HEK293 (cell line): ENCODE measurements at regions not wholly inside any gene's neighbourhood (a gene's known extent, or its start where the extent isn't known, plus 50 kb on each side); places are given as distances from the start of the nearest gene placed in this dataset.

Source experiments
- CTCF ChIA-PET: fragments of 350-600 bp; formaldehyde crosslinking; extraction: SDS; loops from one replicate; lab custom pipeline; 2021; ENCODE audit warnings: antibody characterized with exemption; lab: Yijun Ruan, JAX
- POLR2A ChIA-PET: fragments of 300-600 bp; formaldehyde crosslinking; extraction: SDS; loops from one replicate; lab custom pipeline; 2020; ENCODE audit warnings: antibody characterized with exemption, inconsistent platforms; lab: Yijun Ruan, JAX
- H3K27ac ChIP-seq: fragments of 200-500 bp; sonication (Bioruptor generic); 2 replicates; pipeline ENCODE4 v1.5.1; 2014; ENCODE audit warnings: low read depth, low read length, control low read depth, inconsistent platforms; ENCODE audit errors: extremely low read depth
- H3K36me3 ChIP-seq, 2 experiments: fragments of 200-500 bp in 1 of 2; sonication (Bioruptor generic) in 1 of 2; 1 replicate in 1 of 2; 2 replicates in 1 of 2; pipeline ENCODE4 v1.5.1; 2014 to 2017; ENCODE audit warnings: inconsistent platforms in 2 of 2, low read length in 2 of 2; ENCODE audit not compliant: control insufficient read depth in 2 of 2, insufficient read depth in 1 of 2
- H3K4me1 ChIP-seq: fragments of 200-500 bp; sonication (Bioruptor generic); 2 replicates; pipeline ENCODE4 v1.5.1; 2014; ENCODE audit warnings: mild to moderate bottlenecking, low read length, inconsistent platforms; ENCODE audit not compliant: control insufficient read depth, insufficient read depth
- H3K4me3 ChIP-seq: 2 replicates; pipeline ENCODE4 v1.5.1; 2011; ENCODE audit warnings: low read depth, mild to moderate bottlenecking, control low read depth, low read length, moderate library complexity
- H3K9me3 ChIP-seq: fragments of 200-500 bp; sonication (Bioruptor generic); 2 replicates; pipeline ENCODE4 v1.5.1; 2014; ENCODE audit warnings: low read depth, low read length, inconsistent platforms; ENCODE audit not compliant: control insufficient read depth, insufficient read depth
- PRDM4 ChIP-seq: fragments of 450-650 bp; formaldehyde crosslinking; IDR thresholded peaks from 2 replicates; pipeline ENCODE4 v1.5.1; 2017; ENCODE audit warnings: missing biosample characterization, missing genetic modification characterization
- SCRT2 ChIP-seq: fragments of 450-650 bp; formaldehyde crosslinking; IDR thresholded peaks from 2 replicates; pipeline ENCODE4 v1.5.1; 2016; ENCODE audit warnings: missing biosample characterization, missing genetic modification characterization
- YY2 ChIP-seq: fragments of 450-650 bp; formaldehyde crosslinking; IDR thresholded peaks from 2 replicates; pipeline ENCODE4 v1.5.1; 2016; ENCODE audit warnings: missing biosample characterization, missing genetic modification characterization
- ZBTB17 ChIP-seq: fragments of 450-650 bp; formaldehyde crosslinking; IDR thresholded peaks from 2 replicates; pipeline ENCODE4 v1.5.1; 2016; ENCODE audit warnings: missing biosample characterization, missing genetic modification characterization
- ZBTB8A ChIP-seq: fragments of 450-650 bp; formaldehyde crosslinking; IDR thresholded peaks from 2 replicates; pipeline ENCODE4 v1.5.1; 2016; ENCODE audit warnings: missing biosample characterization, missing genetic modification characterization
- ZEB2 ChIP-seq: fragments of 450-650 bp; formaldehyde crosslinking; IDR thresholded peaks from 2 replicates; pipeline ENCODE4 v1.5.1; 2016; ENCODE audit warnings: missing biosample characterization, missing genetic modification characterization
- ZFP3 ChIP-seq: fragments of 450-650 bp; formaldehyde crosslinking; IDR thresholded peaks from 2 replicates; pipeline ENCODE4 v1.5.1; 2016; ENCODE audit warnings: low read depth, missing biosample characterization, missing genetic modification characterization
- ZNF10 ChIP-seq: fragments of 450-650 bp; formaldehyde crosslinking; IDR thresholded peaks from 2 replicates; pipeline ENCODE4 v1.5.1; 2017; ENCODE audit warnings: missing biosample characterization, missing genetic modification characterization
- ZNF132 ChIP-seq: fragments of 450-650 bp; formaldehyde crosslinking; IDR thresholded peaks from 2 replicates; pipeline ENCODE4 v1.5.1; 2017; ENCODE audit warnings: missing biosample characterization, missing genetic modification characterization, borderline replicate concordance
- ZNF140 ChIP-seq: fragments of 450-650 bp; formaldehyde crosslinking; IDR thresholded peaks from 2 replicates; pipeline ENCODE4 v1.5.1; 2016; ENCODE audit warnings: missing biosample characterization, missing genetic modification characterization
- ZNF18 ChIP-seq: fragments of 450-650 bp; formaldehyde crosslinking; IDR thresholded peaks from 2 replicates; pipeline ENCODE4 v1.5.1; 2016; ENCODE audit warnings: missing biosample characterization, missing genetic modification characterization
- ZNF184 ChIP-seq: fragments of 450-650 bp; IDR thresholded peaks from 2 replicates; pipeline ENCODE4 v1.5.1; 2018; ENCODE audit warnings: missing biosample characterization, mild to moderate bottlenecking, missing genetic modification characterization
- ZNF394 ChIP-seq: fragments of 450-650 bp; formaldehyde crosslinking; IDR thresholded peaks from 2 replicates; pipeline ENCODE4 v1.5.1; 2016; ENCODE audit warnings: missing biosample characterization, missing genetic modification characterization, mild to moderate bottlenecking, moderate library complexity, borderline replicate concordance
- ZNF404 ChIP-seq: fragments of 450-650 bp; formaldehyde crosslinking; IDR thresholded peaks from 2 replicates; pipeline ENCODE4 v1.5.1; 2017; ENCODE audit warnings: missing biosample characterization, missing genetic modification characterization
- ZNF426 ChIP-seq: fragments of 450-650 bp; formaldehyde crosslinking; IDR thresholded peaks from 2 replicates; pipeline ENCODE4 v1.5.1; 2017; ENCODE audit warnings: missing biosample characterization, missing genetic modification characterization, mild to moderate bottlenecking, inconsistent platforms, moderate library complexity
- ZNF48 ChIP-seq: fragments of 450-650 bp; formaldehyde crosslinking; IDR thresholded peaks from 2 replicates; pipeline ENCODE4 v1.5.1; 2016; ENCODE audit warnings: missing biosample characterization, missing genetic modification characterization
- ZNF514 ChIP-seq: fragments of 450-650 bp; formaldehyde crosslinking; IDR thresholded peaks from 2 replicates; pipeline ENCODE4 v1.5.1; 2016; ENCODE audit warnings: missing biosample characterization, missing genetic modification characterization
- ZNF521 ChIP-seq: fragments of 450-650 bp; formaldehyde crosslinking; IDR thresholded peaks from 2 replicates; pipeline ENCODE4 v1.5.1; 2017; ENCODE audit warnings: missing biosample characterization, mild to moderate bottlenecking, missing genetic modification characterization
- ZNF529 ChIP-seq: fragments of 450-650 bp; formaldehyde crosslinking; IDR thresholded peaks from 2 replicates; pipeline ENCODE4 v1.5.1; 2017; ENCODE audit warnings: missing genetic modification characterization, missing biosample characterization; ENCODE audit not compliant: insufficient replicate concordance
- ZNF549 ChIP-seq: fragments of 450-650 bp; IDR thresholded peaks from 2 replicates; pipeline ENCODE4 v1.5.1; 2018; ENCODE audit warnings: missing biosample characterization, missing genetic modification characterization, mild to moderate bottlenecking, inconsistent platforms, moderate library complexity
- ZNF626 ChIP-seq: fragments of 450-650 bp; sonication (Bioruptor Pico); formaldehyde crosslinking; IDR thresholded peaks from 2 replicates; pipeline ENCODE4 v1.5.1; 2018; ENCODE audit warnings: missing biosample characterization, missing genetic modification characterization, inconsistent platforms
- ZNF645 ChIP-seq: fragments of 450-650 bp; formaldehyde crosslinking; IDR thresholded peaks from 2 replicates; pipeline ENCODE4; 2016; ENCODE audit warnings: missing biosample characterization, missing genetic modification characterization
- ZNF704 ChIP-seq: fragments of 450-650 bp; formaldehyde crosslinking; IDR thresholded peaks from 2 replicates; pipeline ENCODE4 v1.5.1; 2016; ENCODE audit warnings: missing biosample characterization, missing genetic modification characterization
- ZNF76 ChIP-seq: fragments of 450-650 bp; formaldehyde crosslinking; IDR thresholded peaks from 2 replicates; pipeline ENCODE4; 2016; ENCODE audit warnings: low read depth, missing biosample characterization, missing genetic modification characterization, borderline replicate concordance
- ZNF777 ChIP-seq: fragments of 450-650 bp; formaldehyde crosslinking; IDR thresholded peaks from 2 replicates; pipeline ENCODE4 v1.5.1; 2017; ENCODE audit warnings: missing biosample characterization, missing genetic modification characterization, borderline replicate concordance
- ZNF792 ChIP-seq: fragments of 450-650 bp; formaldehyde crosslinking; IDR thresholded peaks from 2 replicates; pipeline ENCODE4 v1.5.1; 2016; ENCODE audit warnings: missing biosample characterization, missing genetic modification characterization
- ZNF843 ChIP-seq: fragments of 450-650 bp; formaldehyde crosslinking; IDR thresholded peaks from 2 replicates; pipeline ENCODE4 v1.5.1; 2016; ENCODE audit warnings: missing biosample characterization, missing genetic modification characterization

- no peak for TF ChIP-seq ZNF18 (tag by site-specific recombination)
- TF ChIP-seq ZNF404 (tag by site-specific recombination): no peak
- TF ChIP-seq ZNF777 (tag by site-specific recombination): no peak
- no peak for TF ChIP-seq ZNF140 (tag by site-specific recombination)
- TF ChIP-seq ZNF626: no peak
- no peak for TF ChIP-seq ZNF549 (tag by site-specific recombination)
- no peak for TF ChIP-seq PRDM4 (tag by site-specific recombination)
- TF ChIP-seq, all 188 proteins: peak for 0
These were observed 63.8 kb upstream of the RERGL start (continued) for GRCh38 chr12:18153826-18154225.

GRCh38 chr12:18151036-18151435, 61.0 kb upstream of the RERGL start:
- H3K27ac ChIP-seq: no peak overlapping the region
- H3K4me3 ChIP-seq: no peak overlapping the region
- H3K4me1 ChIP-seq: no peaks in the 10 kb centered on the region
- no peaks in the 10 kb centered on the region for H3K36me3 ChIP-seq
- ChIA-PET POLR2A (interaction anchor here (0.5 kb wide), 1 partner anchor 1064 kb away, joined by 3 read pairs; no protein-coding TSS in a partner anchor), CTCF (interaction anchor here (1.1 to 2.0 kb wide), 2 partner anchors 10 to 74 kb away, joined by 4 to 7 read pairs; no protein-coding TSS in a partner anchor)
- H3K9me3 ChIP-seq: no peaks in the 10 kb centered on the region
- TF ChIP-seq ZNF184 (tag by site-specific recombination) (no peak), ZBTB8A (tag by site-specific recombination) (no peak), ZEB2 (no peak)

- H3K4me3 ChIP-seq: no peak overlapping the region
- CTCF ChIA-PET: interaction anchor here (1.6 kb wide), 1 partner anchor 76 kb away, joined by 5 read pairs; no protein-coding TSS in a partner anchor
- no peaks in the 10 kb centered on the region for H3K36me3 ChIP-seq
- TF ChIP-seq ZNF792 (tag by site-specific recombination) (no peak), ZNF645 (tag by site-specific recombination) (no peak), SCRT2 (tag by site-specific recombination) (no peak), ZNF10 (no peak), ZBTB17 (tag by site-specific recombination) (no peak), ZFP3 (tag by site-specific recombination) (no peak), ZNF521 (tag by site-specific recombination) (no peak), ZNF426 (no peak), ZNF132 (tag by site-specific recombination) (no peak), ZNF76 (no peak), ZNF704 (no peak), ZNF843 (no peak), YY2 (tag by site-specific recombination) (no peak), ZBTB8A (tag by site-specific recombination) (no peak), ZNF529 (no peak), ZNF514 (tag by site-specific recombination) (no peak), ZNF48 (tag by site-specific recombination) (no peak), ZNF394 (tag by site-specific recombination) (no peak)
- no peak overlapping the region for H3K27ac ChIP-seq
- POLR2A ChIA-PET: no interaction called here
- no peaks in the 10 kb centered on the region for H3K9me3 ChIP-seq
- no peaks in the 10 kb centered on the region for H3K4me1 ChIP-seq
These were observed 59.0 kb upstream of the RERGL start for GRCh38 chr12:18148961-18149360.
